ENCODE measurements at regions not wholly inside any gene's neighbourhood (a gene's known extent, or its start where the extent isn't known, plus 50 kb on each side); places are given as distances from the start of the nearest gene placed in this dataset.

DNA sequence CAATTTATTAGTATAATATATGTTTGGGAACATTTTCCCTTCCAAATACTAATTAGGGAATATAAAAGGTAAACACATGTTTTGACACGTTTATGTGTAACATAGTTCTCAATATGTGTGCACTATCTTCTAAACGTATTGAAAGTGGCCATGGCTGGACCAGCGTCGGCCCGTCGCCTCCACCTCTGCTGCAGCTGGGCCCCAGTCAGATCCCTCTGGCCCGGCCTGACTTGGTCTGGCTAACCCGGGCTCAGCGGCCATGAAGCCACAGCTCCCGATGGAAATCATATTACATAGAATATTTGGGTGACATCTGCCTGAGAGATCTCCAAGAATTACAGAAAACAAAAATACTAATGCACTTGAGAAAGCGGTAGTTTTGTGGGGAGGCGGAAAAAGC, 474.4 kb upstream of the CDH2 start:
- no peak for DNase-seq

DNA sequence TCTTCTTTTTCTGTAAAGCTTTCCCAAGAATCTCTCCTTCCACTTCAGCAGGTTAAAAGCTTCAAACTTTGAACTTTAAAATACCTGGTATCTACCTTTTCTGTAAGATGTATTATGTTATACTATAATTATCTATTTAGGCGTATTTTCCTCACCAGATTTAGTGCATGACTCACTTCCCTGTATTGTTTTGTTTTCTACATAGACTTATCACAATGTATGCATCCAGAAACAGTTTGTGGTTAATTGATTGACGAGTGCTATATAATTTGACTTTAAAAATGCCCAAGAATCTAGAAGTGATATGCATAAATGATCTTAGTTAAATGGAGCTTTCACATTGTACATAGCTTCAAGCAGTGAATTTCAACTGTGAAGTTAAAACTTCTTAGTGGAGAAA, 473.9 kb upstream of the CDH2 start:
- no peak for DNase-seq

DNA sequence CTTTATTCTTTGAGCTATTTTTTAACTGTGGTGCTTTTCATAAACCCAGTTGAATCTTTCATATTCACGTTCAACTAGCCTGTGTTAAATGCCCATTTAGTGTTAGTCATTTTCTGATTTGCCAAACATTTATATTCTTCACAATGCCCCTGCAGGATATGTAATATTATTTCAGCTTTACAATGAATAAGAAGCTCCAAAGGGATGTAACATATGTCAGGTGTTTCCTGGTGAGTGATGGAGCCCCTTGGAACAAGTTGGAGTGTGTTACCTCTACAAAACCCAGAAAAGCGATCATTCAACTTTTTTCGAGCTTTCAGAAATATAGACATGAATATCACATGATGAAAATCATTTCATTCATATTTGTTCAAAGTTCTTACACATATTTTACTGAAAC, 471.0 kb upstream of the CDH2 start:
- no peak for DNase-seq

DNA sequence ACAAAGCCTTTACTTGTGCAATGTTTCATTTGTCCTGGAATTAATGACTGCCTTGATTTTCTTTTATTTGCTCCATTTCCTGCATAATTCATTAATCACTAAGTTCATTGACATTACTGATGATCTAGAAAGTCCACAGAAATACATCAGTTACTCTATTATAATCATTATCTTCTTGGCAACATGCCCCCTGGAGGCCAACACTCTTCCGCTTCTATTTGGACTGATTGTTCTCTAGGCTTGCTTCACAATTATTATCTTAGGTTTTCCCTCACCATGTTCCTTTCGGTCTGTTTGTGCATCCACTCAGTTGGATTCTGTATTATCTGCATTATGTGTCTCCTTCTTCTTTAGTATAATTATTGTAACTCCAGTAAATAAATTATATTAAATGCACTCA, 461.0 kb upstream of the CDH2 start:
- DNase-seq, result no peak

DNA sequence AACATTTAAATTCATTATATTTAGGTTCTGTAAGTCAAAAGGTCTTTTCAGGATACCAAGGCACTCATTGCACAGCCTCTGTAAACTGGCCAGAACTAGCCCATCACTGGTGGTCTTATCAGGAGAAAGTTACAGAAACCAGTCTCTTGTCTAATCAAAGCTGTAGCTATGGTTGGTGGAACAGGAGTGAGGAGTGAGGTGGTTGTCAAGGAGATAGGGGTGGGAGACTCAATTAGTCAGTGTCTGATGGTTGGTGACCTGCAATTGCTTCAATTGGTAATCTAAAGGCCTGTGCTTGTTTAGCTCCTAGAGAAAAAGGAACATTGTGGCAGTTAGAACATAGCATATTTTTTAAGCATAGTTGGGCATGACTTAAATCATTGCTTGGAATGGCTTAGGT, 458.6 kb upstream of the CDH2 start:
- DNase-seq, result no peak

DNA sequence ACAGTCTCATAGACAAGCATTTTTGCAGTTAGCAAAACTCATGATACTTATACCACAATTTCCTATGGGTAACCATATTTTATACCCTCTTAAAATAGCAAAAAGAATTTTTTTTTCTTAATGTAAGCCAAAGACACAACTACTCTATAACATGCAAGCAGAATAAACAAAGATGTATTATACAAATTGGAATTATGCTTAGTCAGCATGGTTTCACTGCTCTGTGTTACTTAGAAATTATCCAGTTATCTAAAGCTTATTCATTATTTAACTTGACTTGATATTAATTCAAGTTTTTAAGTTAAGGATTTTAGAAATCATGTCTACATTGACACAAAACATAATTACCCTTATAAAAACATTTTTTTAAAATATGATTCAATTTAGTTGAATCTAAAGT, 449.8 kb upstream of the CDH2 start:
- no peak for DNase-seq

DNA sequence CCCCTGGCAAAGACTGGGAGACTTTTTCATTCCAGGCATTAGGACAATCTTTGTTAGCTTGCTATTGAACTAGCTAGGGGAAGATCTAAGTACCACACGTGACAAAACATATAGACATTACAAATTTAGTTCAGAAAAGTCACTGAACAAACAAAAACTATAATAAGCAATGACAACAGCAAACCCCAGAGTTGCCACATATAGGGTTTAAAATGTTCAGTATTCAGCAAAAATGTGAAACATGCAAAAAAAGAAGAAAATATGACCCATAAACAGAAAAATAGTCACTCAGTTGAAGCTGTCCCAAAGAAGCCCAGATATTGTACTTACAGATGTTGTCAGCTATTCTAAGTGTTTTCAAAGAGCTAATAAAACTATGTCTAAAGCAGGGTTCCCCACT, 431.1 kb upstream of the CDH2 start:
- DNase-seq, result no peak

DNA sequence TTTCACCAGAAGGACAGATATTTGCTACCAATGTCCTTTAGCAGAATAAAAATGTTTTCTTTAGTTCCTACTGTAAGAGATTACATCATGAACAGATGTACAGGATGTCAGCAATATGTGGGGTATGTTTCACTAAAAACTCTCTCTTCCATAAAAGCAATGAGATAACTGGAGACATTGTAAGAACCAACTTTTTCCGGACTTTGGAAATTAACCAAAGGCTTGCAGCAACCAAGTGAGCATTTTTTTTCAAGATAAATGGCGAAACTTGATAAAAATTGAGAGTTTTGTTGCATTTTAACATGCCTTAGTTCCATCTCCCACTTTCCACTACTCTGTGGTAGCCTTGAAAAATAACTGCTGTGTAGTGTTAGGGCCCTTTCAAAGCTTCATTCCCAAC, 429.8 kb upstream of the CDH2 start:
- no peak for DNase-seq

DNA sequence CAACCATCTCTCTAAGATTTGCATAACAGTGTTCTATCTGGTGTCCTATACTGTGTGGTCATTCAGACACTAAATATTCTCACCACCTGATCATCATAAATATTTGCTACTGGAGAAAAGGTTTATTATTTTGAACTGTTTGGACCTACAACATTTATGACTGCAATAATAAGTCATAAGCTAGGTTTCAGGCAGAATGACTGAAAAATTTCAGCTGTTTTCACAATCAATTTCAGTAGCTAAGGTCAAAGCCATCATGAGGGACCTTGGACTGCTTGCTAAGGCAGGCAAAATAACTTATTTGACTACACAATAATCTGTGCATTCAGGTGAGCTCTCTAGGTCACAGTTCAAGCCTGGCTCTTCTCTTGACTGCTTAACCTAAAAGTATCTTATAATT, 425.5 kb upstream of the CDH2 start:
- no peak for DNase-seq

DNA sequence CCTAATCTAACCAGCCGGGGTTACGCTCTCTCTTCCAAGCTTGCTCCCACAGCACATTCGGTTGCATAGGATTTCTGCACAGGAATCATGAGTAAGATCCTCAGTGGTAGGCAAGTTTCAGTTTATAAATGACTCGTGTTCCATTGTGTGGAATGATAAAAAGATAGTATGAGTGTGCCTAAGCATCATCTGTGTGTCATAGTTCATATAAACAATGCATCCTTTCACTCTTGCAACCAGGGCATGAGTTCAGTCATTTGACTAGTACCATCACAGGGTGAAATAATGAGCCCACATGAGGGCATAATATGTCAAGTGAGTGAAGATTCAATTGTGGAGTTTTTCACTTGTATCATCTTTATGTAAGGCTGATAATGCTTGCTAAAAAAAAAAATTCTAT, 417.1 kb upstream of the CDH2 start:
- no peak for DNase-seq

DNA sequence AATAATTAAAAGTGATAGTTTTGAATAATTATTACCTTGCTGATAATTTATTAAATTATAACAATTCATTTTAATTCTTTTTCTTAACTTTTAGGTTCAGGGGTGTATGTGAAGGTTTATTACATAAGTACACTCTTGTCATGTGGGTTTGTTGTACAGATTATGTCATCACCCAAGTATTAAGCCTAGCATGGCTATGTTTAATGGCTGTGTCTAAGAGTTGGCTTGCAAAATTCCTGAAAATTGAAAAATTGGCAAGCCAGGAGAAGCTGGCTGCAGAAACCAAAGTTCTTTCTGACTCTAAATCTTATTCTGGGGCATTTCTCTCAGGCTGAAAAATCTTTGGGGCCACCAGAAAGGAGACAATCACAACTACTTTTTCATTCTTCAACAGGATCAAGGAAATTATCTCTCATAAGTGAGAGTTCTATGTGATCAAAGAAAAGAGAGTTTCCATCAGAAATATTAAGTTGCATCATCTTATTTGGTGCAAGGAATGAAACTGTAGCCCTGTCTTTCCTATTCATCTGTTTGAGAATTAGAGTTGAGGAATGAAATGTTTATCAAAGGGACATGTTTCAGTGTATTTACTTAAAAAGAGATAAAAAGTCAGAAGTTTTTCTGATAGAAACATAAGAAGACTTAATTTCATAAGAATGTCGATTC, 412.1 kb upstream of the CDH2 start:
- DNase-seq, result no peak

DNA sequence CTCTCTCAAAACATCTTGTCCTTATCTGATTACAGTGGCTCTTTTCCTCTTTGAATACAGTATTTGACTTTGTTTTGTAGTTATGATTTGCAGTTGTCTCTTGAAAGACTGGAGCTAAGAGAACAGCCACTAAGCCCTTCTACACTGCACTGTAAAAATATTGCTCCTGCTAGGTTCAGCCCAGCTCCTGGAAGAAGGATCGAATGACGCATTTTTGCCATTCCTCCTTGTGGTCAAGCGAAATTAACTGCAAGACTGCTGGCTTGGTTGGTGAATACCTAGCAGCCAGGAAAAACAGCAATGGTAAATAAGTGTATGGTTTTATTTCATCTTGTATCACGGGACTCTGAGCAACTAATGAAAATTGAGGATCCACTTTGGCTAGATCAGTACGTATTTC, 407.8 kb upstream of the CDH2 start:
- DNase-seq, result no peak

DNA sequence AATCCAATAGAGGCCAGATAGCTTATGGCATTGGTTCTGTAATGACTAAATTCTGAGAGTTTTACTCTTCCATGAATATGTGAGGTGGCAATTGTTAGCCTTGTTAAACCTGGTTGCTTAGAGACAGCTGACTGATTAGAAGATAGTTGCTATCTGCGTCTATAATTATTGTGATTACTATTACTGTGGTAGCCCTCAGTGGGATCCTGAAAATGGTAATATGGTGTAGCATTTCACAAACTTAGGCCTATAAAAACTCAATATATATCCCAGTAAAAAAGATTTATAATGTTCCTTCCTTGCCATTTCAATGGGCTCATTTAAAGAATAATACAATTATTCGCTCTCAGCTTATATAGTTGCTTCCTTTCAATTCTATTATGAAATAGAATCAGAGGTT, 405.8 kb upstream of the CDH2 start:
- DNase-seq, result no peak

DNA sequence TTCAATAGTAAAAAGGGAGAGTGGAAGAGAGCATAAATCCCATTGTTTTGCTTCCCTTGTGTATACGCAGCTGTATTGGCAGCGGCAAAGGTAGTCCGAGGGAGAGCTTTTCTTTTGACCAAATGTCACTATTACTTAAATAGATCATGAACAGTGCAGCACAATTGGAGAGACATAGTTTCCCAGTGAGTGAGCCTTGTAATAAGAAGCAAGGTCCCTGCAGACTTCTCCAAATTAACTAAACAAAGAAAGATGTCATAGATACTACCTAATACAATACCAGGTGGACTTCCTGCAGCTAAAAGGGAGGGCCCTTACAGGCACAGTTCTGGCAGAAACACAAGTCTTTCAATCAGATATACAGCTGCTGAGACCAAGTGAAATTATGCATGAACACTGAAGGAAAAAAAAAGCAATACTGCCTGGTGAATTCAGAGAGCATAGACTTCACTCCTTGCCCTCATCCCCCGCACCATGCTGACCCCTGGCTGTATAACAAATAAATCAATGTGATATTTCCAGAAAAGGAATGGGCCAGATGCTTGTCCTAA, 404.7 kb upstream of the CDH2 start:
- no peak for DNase-seq

DNA sequence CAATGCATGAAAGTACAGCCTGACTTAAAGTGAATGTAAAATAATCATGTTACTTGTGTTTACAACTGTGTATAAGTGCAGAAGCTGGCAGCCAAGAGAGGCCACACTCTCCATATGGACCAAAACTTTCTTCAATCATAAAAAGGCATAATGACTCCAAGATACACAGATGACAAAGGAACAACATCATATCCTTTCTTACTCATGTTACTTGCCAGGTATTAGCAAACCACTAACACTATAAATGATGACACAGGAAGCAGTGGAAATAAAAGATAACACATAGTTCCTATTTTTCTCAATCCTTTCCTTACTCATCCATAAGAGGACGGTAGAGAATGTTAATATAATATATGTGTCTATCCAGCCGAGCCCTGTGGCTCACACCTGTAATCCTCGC, 400.0 kb upstream of the CDH2 start:
- no peak for DNase-seq

DNA sequence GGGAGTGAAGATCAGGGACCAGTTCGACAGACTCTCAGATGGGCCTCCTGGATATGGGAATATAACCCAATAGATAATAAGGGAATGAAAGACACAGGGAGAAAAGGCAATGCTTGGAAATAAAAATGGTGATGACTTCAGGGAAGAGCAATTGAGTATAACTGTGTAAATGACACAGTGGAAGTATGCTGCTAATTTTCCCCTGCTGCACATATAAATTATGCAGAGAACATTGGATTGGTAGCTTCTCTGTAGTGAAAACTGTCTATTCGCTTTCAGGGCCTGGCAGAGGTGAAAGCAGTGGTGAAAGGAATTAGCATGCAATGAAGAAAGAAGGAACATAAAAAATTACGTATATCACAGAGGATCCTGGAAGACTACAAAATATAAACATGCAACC, 398.2 kb upstream of the CDH2 start:
- DNase-seq, result no peak

DNA sequence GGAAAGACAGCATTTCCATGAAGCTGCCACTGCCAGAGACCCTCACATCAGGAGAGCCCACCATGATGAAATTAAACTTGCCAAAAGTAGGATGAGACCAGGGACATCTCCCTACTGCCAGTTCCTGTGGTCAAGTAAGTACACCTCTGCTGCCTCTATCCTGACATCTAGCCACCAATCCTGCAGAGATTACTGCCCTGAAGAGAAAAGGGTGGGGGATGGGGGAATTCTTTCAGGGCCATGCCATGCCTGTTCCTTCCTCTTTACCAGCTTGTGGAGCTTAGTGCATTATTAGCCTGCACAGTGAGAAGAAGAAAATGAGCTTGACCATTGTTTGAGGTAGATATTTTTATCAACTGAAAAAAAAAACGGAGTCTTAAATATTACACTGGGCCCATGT, 397.2 kb upstream of the CDH2 start:
- no peak for DNase-seq

DNA sequence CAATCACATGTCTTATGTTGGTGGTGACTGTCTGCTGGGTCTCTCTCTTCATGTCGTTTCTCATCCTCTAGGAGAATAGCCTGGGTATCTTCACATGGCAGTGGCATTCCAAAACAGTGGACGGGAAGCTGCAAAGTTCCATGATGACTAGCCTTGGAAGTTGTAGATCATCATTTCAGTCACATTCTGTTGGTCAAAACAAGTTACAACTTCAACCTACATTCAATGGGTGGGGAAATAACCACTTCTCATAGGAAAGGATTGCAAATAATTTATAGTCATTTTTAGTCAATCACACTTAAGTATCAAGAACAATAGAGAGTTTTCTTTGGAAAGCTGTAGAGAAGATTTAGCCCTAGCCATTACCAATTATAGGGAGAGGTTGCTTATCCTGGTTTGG, 395.0 kb upstream of the CDH2 start:
- DNase-seq, result no peak

DNA sequence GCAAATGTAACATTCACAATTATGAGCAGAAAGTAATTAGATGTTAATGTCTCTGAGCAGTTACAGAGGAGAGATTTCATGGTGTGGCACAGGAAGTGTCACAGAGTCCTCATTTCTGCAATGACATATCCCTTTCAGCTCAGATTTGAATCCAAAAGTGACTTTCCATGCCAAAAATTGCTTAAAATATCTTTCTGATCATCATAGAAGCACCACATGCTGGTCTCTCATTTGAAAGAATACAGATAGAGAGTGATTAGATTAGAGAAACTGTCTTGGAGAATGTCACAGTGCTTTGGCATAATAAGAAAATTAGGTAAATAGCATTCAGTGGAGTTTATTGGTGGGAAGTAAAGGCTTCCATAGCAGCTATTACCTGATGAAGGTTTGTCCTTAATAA, 383.4 kb upstream of the CDH2 start:
- no peak for DNase-seq

DNA sequence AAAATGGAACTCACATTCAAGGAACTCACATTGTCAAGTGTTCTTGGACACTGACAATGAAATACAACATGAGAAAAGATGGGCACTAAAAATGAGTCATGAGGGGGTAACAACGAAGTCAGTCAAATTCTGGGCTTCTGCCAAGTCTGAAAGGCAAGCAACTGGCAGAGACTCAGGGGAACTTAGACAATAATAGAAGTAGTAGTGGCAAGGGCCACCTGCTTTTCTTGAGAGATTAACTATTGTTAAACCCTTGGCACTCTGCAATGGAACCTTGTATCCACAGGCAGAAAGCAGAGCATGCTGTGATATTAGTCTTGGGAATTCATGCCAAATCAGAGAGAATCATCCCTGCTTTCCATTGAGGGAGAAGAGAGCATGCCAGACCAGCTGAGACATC, 382.6 kb upstream of the CDH2 start:
- DNase-seq, result no peak

DNA sequence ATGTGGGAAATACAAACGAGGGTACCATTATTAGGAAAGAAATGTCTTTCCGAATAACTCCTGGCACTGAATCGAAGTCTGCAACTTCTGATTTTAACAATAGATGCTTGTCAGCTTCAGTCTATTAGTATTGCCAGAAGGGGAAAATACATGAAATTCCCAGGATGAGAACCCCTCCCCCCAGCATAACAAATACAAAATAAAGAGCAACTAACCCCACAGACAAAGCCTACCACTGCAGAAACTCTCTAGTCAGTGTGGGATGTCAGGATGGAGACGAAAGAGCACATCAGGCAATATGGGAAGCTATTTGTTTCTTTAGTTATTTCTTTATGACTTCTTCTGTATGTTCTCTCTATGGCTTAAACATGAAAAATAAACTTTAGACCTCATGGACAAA, 365.0 kb upstream of the CDH2 start:
- no peak for DNase-seq

DNA sequence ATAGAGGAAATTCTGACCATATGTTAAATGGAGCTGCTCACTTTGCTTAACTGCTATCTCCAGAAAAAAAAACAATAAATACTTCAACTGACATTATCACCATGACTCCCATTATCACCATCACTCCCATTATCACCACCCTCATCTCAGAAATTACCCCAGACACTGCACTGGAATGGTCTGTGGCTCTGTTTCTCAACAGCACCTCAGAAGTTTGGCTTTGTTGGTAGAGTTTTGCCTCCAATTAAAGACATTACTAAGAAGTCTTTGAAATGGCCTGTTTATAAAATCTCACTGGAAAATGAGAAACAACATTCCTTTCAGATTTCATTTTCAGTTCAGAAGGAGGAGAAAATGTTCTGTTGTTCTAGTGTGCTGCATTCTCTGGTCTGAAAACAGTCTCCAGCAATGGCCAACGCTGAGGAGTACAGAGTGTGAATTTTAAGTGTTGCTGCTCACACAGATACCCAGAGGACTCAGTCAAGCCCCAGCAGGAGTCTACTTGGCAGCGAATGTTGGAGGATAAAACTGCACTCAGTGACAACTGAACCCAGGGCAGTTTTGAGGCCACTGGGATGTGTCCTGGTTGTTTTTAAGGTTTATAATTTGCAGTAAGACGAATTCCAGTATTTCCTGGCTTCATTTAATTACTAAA, 364.5 kb upstream of the CDH2 start:
- no peak for DNase-seq

DNA sequence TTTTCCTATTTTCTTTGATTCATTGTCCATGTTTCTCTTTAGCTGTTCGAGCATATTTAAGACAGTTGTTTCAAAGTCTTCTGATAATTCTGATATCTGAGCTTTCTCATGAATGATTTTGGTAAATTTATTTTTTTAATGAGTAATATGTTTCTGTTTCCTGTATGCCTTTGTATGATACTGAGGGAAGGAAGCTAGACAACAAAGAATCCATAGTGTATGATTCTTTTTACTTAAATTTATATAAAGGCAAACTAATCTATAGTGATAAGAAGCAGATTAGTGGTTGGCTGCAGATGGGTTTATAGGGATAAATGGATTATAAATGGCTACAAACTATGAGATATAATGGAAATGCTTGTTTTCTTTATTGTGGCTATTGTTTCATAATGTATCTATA, 352.7 kb upstream of the CDH2 start:
- no peak for DNase-seq

DNA sequence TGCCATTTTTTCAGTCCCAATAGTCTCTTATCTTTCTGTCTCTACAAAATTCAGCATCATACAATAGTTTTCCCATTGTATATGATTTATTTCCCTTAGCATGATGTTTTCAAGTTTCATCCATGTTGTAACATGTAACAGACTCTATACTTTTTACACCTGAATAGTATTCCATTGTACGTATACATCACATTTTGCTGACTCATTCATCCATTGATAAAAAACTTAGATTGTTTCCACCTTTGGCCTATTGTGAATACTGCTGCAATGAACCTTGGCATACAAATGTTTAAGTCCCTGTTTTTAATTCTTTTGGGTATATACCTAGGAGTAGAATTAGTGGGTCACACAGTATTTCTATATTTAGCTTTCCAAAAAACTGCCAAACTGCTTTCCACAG, 349.3 kb upstream of the CDH2 start:
- DNase-seq, result no peak

Measured in DMS79 treated with DMSO at 0.1 percent for 48 hours (cell line).